Karpas-422 (cell line): ENCODE measurements at regions not wholly inside any gene's neighbourhood (a gene's known extent, or its start where the extent isn't known, plus 50 kb on each side); places are given as distances from the start of the nearest gene placed in this dataset.

Source experiments
- DNase-seq: peaks from one replicate; pipeline ENCODE4 v3.0.0-alpha.2; 2015
- H2AFZ ChIP-seq: fragments of 200-600 bp; sonication (generic); 2 replicates; pipeline ENCODE4 v1.6.1; 2014; ENCODE audit warnings: antibody characterized with exemption, low read length, mixed read lengths
- H3K27ac ChIP-seq: fragments of 200-600 bp; sonication (generic); 2 replicates; pipeline ENCODE4 v1.5.1; 2014; ENCODE audit warnings: mild to moderate bottlenecking, low read length, moderate library complexity
- H3K27me3 ChIP-seq: fragments of 200-600 bp; sonication (generic); 2 replicates; pipeline ENCODE4 v1.6.1; 2014; ENCODE audit warnings: low read length, mixed read lengths
- H3K36me3 ChIP-seq: fragments of 200-600 bp; sonication (generic); 2 replicates; pipeline ENCODE4 v1.6.1; 2014; ENCODE audit warnings: low read length, mixed read lengths; ENCODE audit not compliant: insufficient read depth
- H3K4me1 ChIP-seq: fragments of 200-600 bp; sonication (generic); 2 replicates; pipeline ENCODE4 v1.6.1; 2014; ENCODE audit warnings: mild to moderate bottlenecking, low read length, mixed read lengths
- H3K4me2 ChIP-seq: fragments of 200-600 bp; sonication (generic); 2 replicates; pipeline ENCODE4 v1.6.1; 2014; ENCODE audit warnings: low read length, low read depth, mild to moderate bottlenecking; ENCODE audit not compliant: poor library complexity, severe bottlenecking
- H3K4me3 ChIP-seq: fragments of 200-600 bp; sonication (generic); 2 replicates; pipeline ENCODE4 v1.5.1; 2014; ENCODE audit warnings: mild to moderate bottlenecking, antibody characterized with exemption, low read length, mixed read lengths
- H3K79me2 ChIP-seq: fragments of 200-600 bp; sonication (generic); 2 replicates; pipeline ENCODE4 v1.6.1; 2014; ENCODE audit warnings: mild to moderate bottlenecking, low read length, mixed read lengths
- H3K9ac ChIP-seq: fragments of 200-600 bp; sonication (generic); 2 replicates; pipeline ENCODE4 v1.6.0; 2014; ENCODE audit warnings: low read length
- H3K9me2 ChIP-seq: fragments of 200-600 bp; sonication (generic), shearing (Covaris generic); replicated peaks from 2 replicates; pipeline ENCODE4 v1.6.0; 2014; ENCODE audit warnings: mild to moderate bottlenecking, low read length, moderate library complexity; ENCODE audit not compliant: insufficient read depth
- H3K9me3 ChIP-seq: fragments of 300-700, 200-600 bp; sonication (generic); 2 replicates; pipeline ENCODE4 v1.6.1; 2014; ENCODE audit warnings: low read length, mixed read lengths
- H4K20me1 ChIP-seq: fragments of 200-600 bp; sonication (generic); 2 replicates; pipeline ENCODE4 v1.6.1; 2014; ENCODE audit warnings: mild to moderate bottlenecking, antibody characterized with exemption, low read length, low read depth; ENCODE audit not compliant: insufficient read depth

DNA sequence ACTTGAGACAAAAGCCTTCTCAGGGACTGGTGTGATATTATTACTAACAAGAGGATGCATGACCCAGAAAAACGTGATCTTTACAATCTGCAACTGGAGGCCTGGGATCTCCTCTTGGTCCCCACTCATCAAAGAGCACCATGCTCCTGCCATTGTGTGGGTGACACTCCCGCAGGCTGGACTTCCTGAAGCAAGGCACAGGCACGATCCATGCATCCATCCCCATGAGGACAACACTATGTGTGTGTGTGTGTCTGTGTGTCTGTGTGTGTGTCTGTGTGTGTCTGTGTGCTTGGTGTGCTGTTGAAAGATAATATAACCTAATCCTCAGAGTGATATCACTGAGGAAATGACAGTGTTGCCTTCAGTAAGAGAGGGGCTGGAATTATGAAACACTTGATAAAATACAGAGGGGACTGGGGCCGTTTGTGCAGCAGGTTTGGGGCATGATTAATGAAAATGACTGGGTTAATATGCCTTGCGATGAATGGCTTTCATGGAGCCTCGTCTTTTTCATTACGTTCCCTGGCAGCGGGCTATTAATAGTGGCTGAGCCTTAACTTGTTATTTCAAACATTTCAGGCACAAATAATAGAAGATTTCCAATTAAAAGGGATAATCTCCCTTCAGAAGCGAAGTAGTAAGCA is 180.8 kb upstream of the TCERG1L start:
- Histone ChIP-seq H3K4me2 (no peak overlapping the region), H3K27ac (no peak overlapping the region), H3K9ac (no peak overlapping the region), H4K20me1 (no peaks in the 10 kb centered on the region), H3K4me1 (no peaks in the 10 kb centered on the region), H3K4me3 (no peak overlapping the region), H2AFZ (no peak overlapping the region), H3K9me3 (no peaks in the 10 kb centered on the region), H3K9me2 (no peaks in the 10 kb centered on the region), H3K27me3 (no peaks in the 10 kb centered on the region), H3K79me2 (no peaks in the 10 kb centered on the region), H3K36me3 (no peaks in the 10 kb centered on the region)
- no peak for DNase-seq

DNA sequence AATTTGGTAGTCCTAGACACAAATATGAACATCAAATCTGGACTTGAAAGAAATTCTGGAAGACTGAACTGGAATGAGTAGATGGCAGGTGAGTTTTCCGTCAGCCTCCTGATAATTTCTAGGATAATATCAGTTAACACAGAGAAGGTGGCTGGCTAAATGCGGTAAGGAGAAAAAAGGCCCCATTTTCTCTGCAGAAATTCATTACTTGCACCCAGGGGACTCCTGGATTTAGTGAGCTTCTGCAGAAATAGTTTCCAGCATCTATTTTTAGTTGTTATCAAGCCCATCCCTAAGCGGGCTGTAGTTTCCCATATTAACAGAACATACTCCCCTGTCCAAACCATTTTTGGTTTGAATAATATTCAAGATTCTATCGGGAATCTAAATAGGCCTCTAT is 181.9 kb upstream of the TCERG1L start:
- Histone ChIP-seq H3K4me1 (no peaks in the 10 kb centered on the region), H3K9me3 (no peaks in the 10 kb centered on the region)

DNA sequence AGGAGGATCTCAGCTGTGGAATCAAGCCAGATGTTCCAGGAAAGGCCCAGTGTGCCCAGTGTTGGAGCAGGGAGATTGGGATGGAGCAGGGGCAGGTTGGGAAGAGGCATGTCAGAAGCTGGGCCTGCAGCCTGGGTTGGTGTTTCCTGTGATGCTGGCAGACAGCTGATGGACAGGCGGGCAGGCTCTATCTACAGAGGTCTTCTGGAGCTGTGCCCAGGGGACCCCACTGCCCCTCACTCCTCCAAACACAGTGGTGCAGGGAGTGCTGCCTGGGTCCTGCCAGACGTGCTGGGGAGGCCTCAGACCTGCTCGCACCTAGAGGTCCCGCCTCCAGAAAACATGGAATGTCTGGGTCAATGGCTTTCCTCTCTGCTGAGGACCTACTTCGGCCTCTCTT is 182.9 kb upstream of the TCERG1L start:
- H3K4me1 ChIP-seq, result no peaks in the 10 kb centered on the region
- no peaks in the 10 kb centered on the region for H4K20me1 ChIP-seq
- H3K27ac ChIP-seq, result no peak overlapping the region
- H3K79me2 ChIP-seq, result no peaks in the 10 kb centered on the region
- no peak overlapping the region for H3K4me2 ChIP-seq
- DNase-seq, result no peak
- no peaks in the 10 kb centered on the region for H3K9me3 ChIP-seq
- no peaks in the 10 kb centered on the region for H3K9me2 ChIP-seq
- no peak overlapping the region for H3K9ac ChIP-seq
- no peak overlapping the region for H2AFZ ChIP-seq
- no peak overlapping the region for H3K4me3 ChIP-seq
- H3K27me3 ChIP-seq, result no peaks in the 10 kb centered on the region
- no peaks in the 10 kb centered on the region for H3K36me3 ChIP-seq

More for the DNA sequence above, 181.9 kb upstream of the TCERG1L start:
- H3K27me3 ChIP-seq, result no peaks in the 10 kb centered on the region
- H3K4me3 ChIP-seq, result no peak overlapping the region
- H2AFZ ChIP-seq, result no peak overlapping the region
- no peak overlapping the region for H3K27ac ChIP-seq
- no peaks in the 10 kb centered on the region for H3K79me2 ChIP-seq
- DNase-seq, result no peak
- H3K9ac ChIP-seq, result no peak overlapping the region
- no peak overlapping the region for H3K4me2 ChIP-seq
- H3K36me3 ChIP-seq, result no peaks in the 10 kb centered on the region
- no peaks in the 10 kb centered on the region for H3K9me2 ChIP-seq
- no peaks in the 10 kb centered on the region for H4K20me1 ChIP-seq

DNA sequence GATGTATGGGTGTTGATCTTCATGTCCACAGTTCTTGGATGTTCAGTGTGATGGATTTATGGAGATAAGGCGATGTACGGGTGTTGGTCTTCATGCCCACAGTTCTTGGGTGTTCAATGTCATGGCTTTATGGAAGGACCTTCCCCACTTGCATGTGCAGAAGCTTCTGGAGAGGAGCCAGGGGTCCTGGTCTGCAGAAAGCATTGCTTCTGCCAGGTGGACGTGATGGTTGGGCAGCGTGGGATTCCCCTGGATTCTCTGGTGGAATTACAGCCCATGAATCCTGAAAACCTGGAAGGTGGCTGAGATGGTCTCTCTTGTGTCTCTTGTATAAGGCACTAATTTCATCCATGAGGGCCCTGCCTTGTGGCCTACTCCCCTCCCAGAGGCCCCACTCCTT is 183.7 kb upstream of the TCERG1L start:
- no peaks in the 10 kb centered on the region for H3K9me2 ChIP-seq
- H4K20me1 ChIP-seq, result no peaks in the 10 kb centered on the region
- H3K9me3 ChIP-seq, result no peaks in the 10 kb centered on the region
- no peaks in the 10 kb centered on the region for H3K27me3 ChIP-seq
- H3K9ac ChIP-seq, result no peak overlapping the region
- H3K79me2 ChIP-seq, result no peaks in the 10 kb centered on the region
- no peak overlapping the region for H3K4me3 ChIP-seq
- no peaks in the 10 kb centered on the region for H3K4me1 ChIP-seq
- no peak overlapping the region for H3K27ac ChIP-seq
- H3K36me3 ChIP-seq, result no peaks in the 10 kb centered on the region
- no peak overlapping the region for H2AFZ ChIP-seq
- no peak overlapping the region for H3K4me2 ChIP-seq
- no peak for DNase-seq

DNA sequence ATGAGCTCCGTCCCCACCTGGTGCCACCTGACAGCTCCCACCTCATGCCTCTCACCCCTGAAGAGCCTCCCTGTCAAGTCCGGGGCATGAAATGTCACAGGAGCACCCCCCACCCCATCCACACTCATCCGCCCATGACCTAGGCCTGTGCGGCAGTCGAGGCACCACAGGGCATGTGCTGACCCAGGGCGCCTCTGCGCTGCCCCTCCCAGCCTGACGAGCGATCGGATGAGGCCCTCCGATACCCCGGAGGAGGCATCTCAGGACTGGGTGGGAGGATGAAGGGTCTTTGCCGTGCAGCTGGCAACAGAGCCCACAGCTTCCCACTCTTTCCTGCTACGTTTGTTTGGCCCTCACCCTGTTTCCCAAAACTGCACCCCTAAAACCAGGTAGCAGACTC is 184.4 kb upstream of the TCERG1L start:
- Histone ChIP-seq H3K4me3 (no peak overlapping the region), H3K36me3 (no peaks in the 10 kb centered on the region), H3K9ac (no peak overlapping the region), H3K27me3 (no peaks in the 10 kb centered on the region), H3K79me2 (no peaks in the 10 kb centered on the region), H3K4me1 (no peaks in the 10 kb centered on the region), H4K20me1 (no peaks in the 10 kb centered on the region), H3K9me3 (no peaks in the 10 kb centered on the region), H2AFZ (no peak overlapping the region), H3K4me2 (no peak overlapping the region), H3K9me2 (no peaks in the 10 kb centered on the region), H3K27ac (no peak overlapping the region)
- no peak for DNase-seq

DNA sequence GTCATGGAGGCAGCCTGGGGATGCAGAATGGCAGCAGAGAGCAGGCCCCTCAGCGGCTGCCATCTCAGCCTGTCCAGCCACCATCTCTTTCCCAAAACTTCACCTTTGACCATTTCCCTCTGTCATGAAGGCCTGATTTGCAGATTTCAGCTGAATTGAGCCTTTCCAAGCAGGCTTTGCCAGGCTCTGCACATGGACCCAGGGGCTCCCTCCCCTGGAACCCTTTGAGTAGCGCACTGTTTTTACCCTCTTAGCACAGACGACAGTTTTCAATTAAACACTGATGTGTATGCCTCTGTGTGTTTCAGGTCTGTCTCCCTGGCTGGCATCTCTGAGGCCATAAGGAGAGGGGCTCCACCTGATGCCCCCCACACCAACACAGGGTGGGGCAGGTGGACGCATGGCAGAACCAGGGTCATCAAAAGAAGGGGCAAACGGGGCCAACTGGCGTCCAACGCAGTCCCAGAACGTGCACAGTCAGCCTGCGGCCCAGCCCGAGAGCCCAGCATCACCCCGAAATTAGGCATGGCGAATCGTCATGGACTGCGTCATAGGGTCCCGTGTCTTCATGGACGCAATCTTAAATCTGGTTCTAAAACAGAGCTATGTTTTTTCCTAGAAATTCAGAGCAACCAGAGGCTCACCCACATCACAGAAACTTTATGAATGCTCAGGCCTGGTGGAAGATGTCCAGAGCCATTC is 185.0 kb upstream of the TCERG1L start:
- Histone ChIP-seq H3K36me3 (no peaks in the 10 kb centered on the region), H3K4me1 (no peaks in the 10 kb centered on the region)

DNA sequence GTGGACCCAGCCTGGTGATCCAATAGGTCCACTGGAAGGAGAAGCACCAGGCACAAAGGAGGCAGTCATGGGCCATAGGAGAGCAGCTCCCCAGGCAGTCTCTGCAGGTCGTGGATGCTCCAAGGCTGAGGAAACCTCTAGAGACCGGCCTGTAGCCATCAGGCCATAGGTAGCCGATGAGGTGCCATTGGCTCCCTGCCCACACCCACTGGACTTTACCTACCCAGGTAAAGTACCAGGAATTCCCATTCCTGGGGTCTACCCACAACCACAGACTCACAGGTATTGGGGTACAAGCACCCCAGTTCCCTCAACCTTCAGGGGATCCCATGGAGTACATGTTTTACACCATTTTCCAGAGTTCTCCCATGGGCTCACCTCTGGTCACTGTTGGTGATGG is 188.0 kb upstream of the TCERG1L start:
- Histone ChIP-seq H3K4me1 (no peaks in the 10 kb centered on the region), H2AFZ (no peak overlapping the region), H3K79me2 (no peaks in the 10 kb centered on the region), H3K4me3 (no peak overlapping the region), H3K9ac (no peak overlapping the region), H3K27ac (no peak overlapping the region), H3K36me3 (no peaks in the 10 kb centered on the region; the same call in 1 of the 2 replicates), H3K27me3 (no peaks in the 10 kb centered on the region), H4K20me1 (no peaks in the 10 kb centered on the region), H3K9me2 (no peaks in the 10 kb centered on the region), H3K9me3 (peaks cover 8% of the 10 kb centered on the region), H3K4me2 (no peak overlapping the region)
- DNase-seq, result no peak

More for the DNA sequence above, 185.0 kb upstream of the TCERG1L start:
- H3K9me3 ChIP-seq, result no peaks in the 10 kb centered on the region
- no peaks in the 10 kb centered on the region for H3K79me2 ChIP-seq
- no peak overlapping the region for H3K4me3 ChIP-seq
- no peak overlapping the region for H3K9ac ChIP-seq
- no peak overlapping the region for H2AFZ ChIP-seq
- H3K9me2 ChIP-seq, result no peaks in the 10 kb centered on the region
- no peak overlapping the region for H3K4me2 ChIP-seq
- no peak for DNase-seq
- H3K27ac ChIP-seq, result no peak overlapping the region
- no peaks in the 10 kb centered on the region for H3K27me3 ChIP-seq
- no peaks in the 10 kb centered on the region for H4K20me1 ChIP-seq

DNA sequence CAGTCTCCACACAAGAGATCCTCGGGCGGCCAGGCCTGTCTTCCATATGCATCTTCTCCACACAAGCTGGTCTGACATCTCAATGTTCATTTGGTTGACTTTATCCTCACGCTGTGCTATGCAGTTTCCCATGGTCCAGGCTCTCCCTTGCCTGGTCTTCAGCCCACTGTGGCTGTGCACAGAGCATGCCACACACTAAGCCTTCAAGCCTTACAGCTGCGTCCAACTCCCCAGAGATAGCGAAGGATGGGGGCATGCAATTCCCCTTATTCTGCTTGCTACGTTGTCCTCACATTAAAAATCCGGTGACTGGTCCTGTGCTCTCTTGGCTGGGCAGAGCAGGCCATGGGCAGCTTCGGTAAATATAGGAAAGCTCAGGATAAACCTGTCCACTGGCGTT is 188.7 kb upstream of the TCERG1L start:
- Histone ChIP-seq H3K36me3 (no peaks in the 10 kb centered on the region; the same call in 1 of the 2 replicates), H3K9me2 (no peaks in the 10 kb centered on the region), H2AFZ (no peak overlapping the region), H3K4me1 (no peaks in the 10 kb centered on the region), H3K4me2 (no peak overlapping the region), H3K27me3 (no peaks in the 10 kb centered on the region), H3K9me3 (peaks cover 8% of the 10 kb centered on the region), H3K9ac (no peak overlapping the region), H3K27ac (no peak overlapping the region), H3K79me2 (no peaks in the 10 kb centered on the region), H4K20me1 (no peaks in the 10 kb centered on the region), H3K4me3 (no peak overlapping the region)
- no peak for DNase-seq
